GM12878 (cell line): ENCODE measurements at regions not wholly inside any gene's neighbourhood (a gene's known extent, or its start where the extent isn't known, plus 50 kb on each side); places are given as distances from the start of the nearest gene placed in this dataset.

Experiments
- FOXM1 ChIP-seq: IDR thresholded peaks from 2 replicates; pipeline ENCODE4 v1.6.1; 2012; ENCODE audit warnings: low read depth, mild to moderate bottlenecking, inconsistent platforms, low read length, moderate library complexity
- MYC ChIP-seq: IDR thresholded peaks from 2 replicates; pipeline ENCODE4 v1.6.1; 2011; ENCODE audit warnings: mild to moderate bottlenecking, low read length, moderate library complexity, inconsistent platforms; ENCODE audit not compliant: insufficient read depth, insufficient replicate concordance, insufficient read length, severe bottlenecking
- RELA ChIP-seq: fragments of 450-650 bp; IDR thresholded peaks from 2 replicates; pipeline ENCODE4 v1.8.0; 2014; ENCODE audit warnings: borderline replicate concordance; ENCODE audit not compliant: partially characterized antibody
- TF ChIP-seq, protein P1 (sequence below), 3 experiments: IDR thresholded peaks in 2 of 3; conservative IDR thresholded peaks in 1 of 3; 2 replicates each; pipeline ENCODE4 v1.5.1; 2011; ENCODE audit warnings: low read depth in 3 of 3, low read length in 3 of 3, mild to moderate bottlenecking in 3 of 3, control low read depth in 2 of 3, moderate library complexity in 2 of 3, inconsistent platforms in 1 of 3, mixed read lengths in 1 of 3; ENCODE audit not compliant: control insufficient read depth in 2 of 3, insufficient read depth in 1 of 3; ENCODE audit errors: extremely low read depth in 1 of 3
- TF ChIP-seq, protein P2 (sequence below): fragments of 450-650 bp; IDR thresholded peaks from 2 replicates; pipeline ENCODE4 v1.6.1; 2016; ENCODE audit warnings: mild to moderate bottlenecking, moderate library complexity, borderline replicate concordance

DNA sequence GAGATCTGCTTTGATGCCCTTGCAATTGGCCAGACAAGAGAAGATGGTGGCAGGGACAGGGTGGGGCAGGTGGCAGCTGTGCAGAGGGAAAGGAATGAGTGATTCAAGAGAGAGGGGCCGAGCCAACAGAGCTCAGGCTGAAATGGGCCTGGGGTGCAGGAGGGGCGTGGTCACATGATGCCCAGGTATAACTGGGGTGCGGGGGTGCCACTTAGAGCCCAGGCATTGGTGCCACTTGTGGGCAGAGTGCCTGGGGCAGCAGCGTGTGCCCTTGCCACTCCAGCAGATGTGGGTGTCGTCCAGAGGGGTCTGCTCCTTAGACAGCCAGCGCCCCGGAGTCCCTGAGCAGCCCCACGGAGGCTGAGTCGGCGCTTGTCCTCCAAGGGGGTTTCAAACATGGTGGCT is 88.7 kb downstream of the PLXNA1 start:
- TF ChIP-seq, protein P1, sequence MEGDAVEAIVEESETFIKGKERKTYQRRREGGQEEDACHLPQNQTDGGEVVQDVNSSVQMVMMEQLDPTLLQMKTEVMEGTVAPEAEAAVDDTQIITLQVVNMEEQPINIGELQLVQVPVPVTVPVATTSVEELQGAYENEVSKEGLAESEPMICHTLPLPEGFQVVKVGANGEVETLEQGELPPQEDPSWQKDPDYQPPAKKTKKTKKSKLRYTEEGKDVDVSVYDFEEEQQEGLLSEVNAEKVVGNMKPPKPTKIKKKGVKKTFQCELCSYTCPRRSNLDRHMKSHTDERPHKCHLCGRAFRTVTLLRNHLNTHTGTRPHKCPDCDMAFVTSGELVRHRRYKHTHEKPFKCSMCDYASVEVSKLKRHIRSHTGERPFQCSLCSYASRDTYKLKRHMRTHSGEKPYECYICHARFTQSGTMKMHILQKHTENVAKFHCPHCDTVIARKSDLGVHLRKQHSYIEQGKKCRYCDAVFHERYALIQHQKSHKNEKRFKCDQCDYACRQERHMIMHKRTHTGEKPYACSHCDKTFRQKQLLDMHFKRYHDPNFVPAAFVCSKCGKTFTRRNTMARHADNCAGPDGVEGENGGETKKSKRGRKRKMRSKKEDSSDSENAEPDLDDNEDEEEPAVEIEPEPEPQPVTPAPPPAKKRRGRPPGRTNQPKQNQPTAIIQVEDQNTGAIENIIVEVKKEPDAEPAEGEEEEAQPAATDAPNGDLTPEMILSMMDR (IDR thresholded peaks at IDR 0.05 in 2 of 3, conservative IDR thresholded peaks at IDR 0.05 in 1 of 3; ENCODE audit: control insufficient read depth in 2 of 3, extremely low read depth in 1 of 3, insufficient read depth in 1 of 3, low read depth in 3 of 3, low read length in 3 of 3) = no peak
- TF ChIP-seq, protein P2, sequence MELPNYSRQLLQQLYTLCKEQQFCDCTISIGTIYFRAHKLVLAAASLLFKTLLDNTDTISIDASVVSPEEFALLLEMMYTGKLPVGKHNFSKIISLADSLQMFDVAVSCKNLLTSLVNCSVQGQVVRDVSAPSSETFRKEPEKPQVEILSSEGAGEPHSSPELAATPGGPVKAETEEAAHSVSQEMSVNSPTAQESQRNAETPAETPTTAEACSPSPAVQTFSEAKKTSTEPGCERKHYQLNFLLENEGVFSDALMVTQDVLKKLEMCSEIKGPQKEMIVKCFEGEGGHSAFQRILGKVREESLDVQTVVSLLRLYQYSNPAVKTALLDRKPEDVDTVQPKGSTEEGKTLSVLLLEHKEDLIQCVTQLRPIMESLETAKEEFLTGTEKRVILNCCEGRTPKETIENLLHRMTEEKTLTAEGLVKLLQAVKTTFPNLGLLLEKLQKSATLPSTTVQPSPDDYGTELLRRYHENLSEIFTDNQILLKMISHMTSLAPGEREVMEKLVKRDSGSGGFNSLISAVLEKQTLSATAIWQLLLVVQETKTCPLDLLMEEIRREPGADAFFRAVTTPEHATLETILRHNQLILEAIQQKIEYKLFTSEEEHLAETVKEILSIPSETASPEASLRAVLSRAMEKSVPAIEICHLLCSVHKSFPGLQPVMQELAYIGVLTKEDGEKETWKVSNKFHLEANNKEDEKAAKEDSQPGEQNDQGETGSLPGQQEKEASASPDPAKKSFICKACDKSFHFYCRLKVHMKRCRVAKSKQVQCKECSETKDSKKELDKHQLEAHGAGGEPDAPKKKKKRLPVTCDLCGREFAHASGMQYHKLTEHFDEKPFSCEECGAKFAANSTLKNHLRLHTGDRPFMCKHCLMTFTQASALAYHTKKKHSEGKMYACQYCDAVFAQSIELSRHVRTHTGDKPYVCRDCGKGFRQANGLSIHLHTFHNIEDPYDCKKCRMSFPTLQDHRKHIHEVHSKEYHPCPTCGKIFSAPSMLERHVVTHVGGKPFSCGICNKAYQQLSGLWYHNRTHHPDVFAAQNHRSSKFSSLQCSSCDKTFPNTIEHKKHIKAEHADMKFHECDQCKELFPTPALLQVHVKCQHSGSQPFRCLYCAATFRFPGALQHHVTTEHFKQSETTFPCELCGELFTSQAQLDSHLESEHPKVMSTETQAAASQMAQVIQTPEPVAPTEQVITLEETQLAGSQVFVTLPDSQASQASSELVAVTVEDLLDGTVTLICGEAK = no peak
- TF ChIP-seq FOXM1 (no peak), MYC (no peak), RELA (no peak)
